Lower lobe of right lung (tissue), 2 donors: ENCODE measurements at regions not wholly inside any gene's neighbourhood (a gene's known extent, or its start where the extent isn't known, plus 50 kb on each side); places are given as distances from the start of the nearest gene placed in this dataset.

Source experiments
- ATAC-seq, 2 donors: fragments of 200-7000 bp; cut with Tn5 transposase; one replicate each; pipeline ENCODE4 v1.9.1; 2020 to 2022; ENCODE audit warnings: mild to moderate bottlenecking in 2 of 2, moderate library complexity in 2 of 2
- DNase-seq: peaks from one replicate; pipeline ENCODE4 v3.0.0-alpha.2; 2020
- H3K27ac ChIP-seq: fragments of 200-600 bp; one replicate; pipeline ENCODE4 v1.8.0; 2022
- H3K27me3 ChIP-seq: fragments of 200-600 bp; one replicate; pipeline ENCODE4 v1.8.0; 2022; ENCODE audit warnings: low read depth
- H3K36me3 ChIP-seq: fragments of 200-600 bp; one replicate; pipeline ENCODE4 v1.8.0; 2022; ENCODE audit warnings: mild to moderate bottlenecking
- H3K4me1 ChIP-seq: fragments of 200-600 bp; one replicate; pipeline ENCODE4 v1.8.0; 2022
- H3K4me3 ChIP-seq: fragments of 200-600 bp; one replicate; pipeline ENCODE4 v1.8.0; 2022; ENCODE audit warnings: mild to moderate bottlenecking
- H3K9me3 ChIP-seq: fragments of 200-600 bp; one replicate; pipeline ENCODE4 v1.8.0; 2022
- CTCF ChIP-seq: fragments of 200-600 bp; IDR thresholded peaks from one replicate; pipeline ENCODE4 v1.8.0; 2022; ENCODE audit warnings: antibody characterized with exemption, mild to moderate bottlenecking
- intact Hi-C: fragments of 100-400 bp; cut with DNase I; formaldehyde crosslinking; loops from one replicate; pipeline ENCODE4 v1.11.0; 2022
- donor health status: DM: no; HTN: yes; CAD: no; lungs with severe emphysema.

- Histone ChIP-seq H3K4me1 (peaks cover 4% of the 10 kb centered on the region), H3K27me3 (no peaks in the 10 kb centered on the region), H3K9me3 (no peaks in the 10 kb centered on the region), H3K4me3 (no peak overlapping the region), H3K36me3 (no peaks in the 10 kb centered on the region), H3K27ac (no peak overlapping the region)
- intact Hi-C loops = no loop called here
- TF ChIP-seq CTCF = no peak
- DNase-seq (no peak), ATAC-seq (no peak)
Observed at GRCh38 chr9:38192731-38193265, 123.8 kb upstream of the SHB start.

GRCh38 chr9:38186404-38187115 is 117.5 kb upstream of the SHB start:
- TF ChIP-seq CTCF = no peak
- no peaks in the 10 kb centered on the region for H3K9me3 ChIP-seq
- ATAC-seq (no peak), DNase-seq (no peak)
- H3K27me3 ChIP-seq = no peaks in the 10 kb centered on the region
- H3K4me1 ChIP-seq = no peaks in the 10 kb centered on the region
- intact Hi-C loops = no loop called here
- no peaks in the 10 kb centered on the region for H3K36me3 ChIP-seq
- no peak overlapping the region for H3K4me3 ChIP-seq
- no peak overlapping the region for H3K27ac ChIP-seq

- H3K4me3 ChIP-seq = no peak overlapping the region
- no peak for ATAC-seq
- no peaks in the 10 kb centered on the region for H3K9me3 ChIP-seq
- no peak overlapping the region for H3K27ac ChIP-seq
- intact Hi-C loops = no loop called here
- no peaks in the 10 kb centered on the region for H3K36me3 ChIP-seq
- no peak for TF ChIP-seq CTCF
- DNase-seq = no peak
- H3K27me3 ChIP-seq = no peaks in the 10 kb centered on the region
- no peaks in the 10 kb centered on the region for H3K4me1 ChIP-seq
Observed at GRCh38 chr9:38185647-38186403, 116.8 kb upstream of the SHB start.

- H3K27me3 ChIP-seq = peaks cover 3% of the 10 kb centered on the region
- intact Hi-C loops = no loop called here
- H3K27ac ChIP-seq = no peak overlapping the region
- no peaks in the 10 kb centered on the region for H3K4me1 ChIP-seq
- no peak for TF ChIP-seq CTCF
- H3K4me3 ChIP-seq = no peak overlapping the region
- ATAC-seq (no peak), DNase-seq (no peak)
- H3K36me3 ChIP-seq = no peaks in the 10 kb centered on the region
- H3K9me3 ChIP-seq = no peaks in the 10 kb centered on the region
Observed at GRCh38 chr9:38183994-38184568, 115.1 kb upstream of the SHB start.

GRCh38 chr9:38182321-38182720 is 113.3 kb upstream of the SHB start:
- no peak overlapping the region for H3K27ac ChIP-seq
- no peak for TF ChIP-seq CTCF
- H3K4me3 ChIP-seq = no peak overlapping the region
- peaks cover 3% of the 10 kb centered on the region for H3K27me3 ChIP-seq
- no peaks in the 10 kb centered on the region for H3K4me1 ChIP-seq
- no peak for ATAC-seq
- no peaks in the 10 kb centered on the region for H3K36me3 ChIP-seq
- no peaks in the 10 kb centered on the region for H3K9me3 ChIP-seq
- no peak for DNase-seq
- intact Hi-C loops = no loop called here
